ENCODE measurements at regions not wholly inside any gene's neighbourhood (a gene's known extent, or its start where the extent isn't known, plus 50 kb on each side); places are given as distances from the start of the nearest gene placed in this dataset.
A peak's percentile ranks its signal among the peaks of the same experiment; 100 is the strongest.
"Not testable (repeated sequence)": the region's sequence is repeated elsewhere in the genome, so short reads cannot be mapped to it uniquely, and the experiment has no call there.

- DNase-seq = no peak
- H3K9me3 Mint-ChIP-seq = no peaks in the 10 kb centered on the region
- peaks cover 21% of the 10 kb centered on the region for H3K4me1 Mint-ChIP-seq
- H3K4me3 Mint-ChIP-seq = no peak overlapping the region
- H3K27me3 Mint-ChIP-seq = peaks cover 5% of the 10 kb centered on the region
- no peak overlapping the region for H3K27ac Mint-ChIP-seq
- POLR2A ChIA-PET = no interaction called here
- H3K36me3 Mint-ChIP-seq (ENCODE audit: low read depth) = no peaks in the 10 kb centered on the region
- CTCF ChIA-PET = interaction anchor here (0.8 kb wide), 1 partner anchor 26 kb away, joined by 3 read pairs; no protein-coding TSS in a partner anchor
These were observed 109.6 kb downstream of the SYF2 start for GRCh38 chr1:25122747-25123146.

DNA sequence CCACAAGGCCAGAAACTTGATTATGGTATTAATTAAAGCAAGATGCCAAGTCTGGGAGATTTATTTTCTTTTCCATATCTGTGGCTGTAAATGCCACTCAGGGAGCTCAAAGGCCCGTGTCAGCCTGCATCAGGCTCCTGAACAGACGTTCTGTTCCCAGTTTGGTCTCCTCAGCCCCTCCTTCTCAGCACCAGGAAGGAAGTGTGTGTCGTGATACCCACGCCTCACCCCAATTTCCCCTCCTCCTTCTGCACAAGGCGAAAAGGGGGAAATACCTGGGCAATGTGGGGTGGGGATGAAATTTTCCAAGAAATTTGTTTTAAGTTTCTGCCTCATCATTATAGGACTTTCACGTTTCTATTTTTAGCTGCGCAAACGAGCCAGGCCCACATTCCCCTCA, 112.0 kb downstream of the SYF2 start:
- DNase-seq = no peak
- ChIA-PET CTCF (no interaction called here), POLR2A (interaction anchor here (1.0 kb wide), 1 partner anchor 9 kb away, joined by 3 read pairs; no protein-coding TSS in a partner anchor)
- Mint-ChIP-seq H3K4me3 (no peak overlapping the region), H3K36me3 (ENCODE audit: low read depth) (no peaks in the 10 kb centered on the region), H3K9me3 (peaks cover 6% of the 10 kb centered on the region), H3K27ac (no peak overlapping the region), H3K4me1 (peaks cover 23% of the 10 kb centered on the region), H3K27me3 (peaks cover 4% of the 10 kb centered on the region)

DNA sequence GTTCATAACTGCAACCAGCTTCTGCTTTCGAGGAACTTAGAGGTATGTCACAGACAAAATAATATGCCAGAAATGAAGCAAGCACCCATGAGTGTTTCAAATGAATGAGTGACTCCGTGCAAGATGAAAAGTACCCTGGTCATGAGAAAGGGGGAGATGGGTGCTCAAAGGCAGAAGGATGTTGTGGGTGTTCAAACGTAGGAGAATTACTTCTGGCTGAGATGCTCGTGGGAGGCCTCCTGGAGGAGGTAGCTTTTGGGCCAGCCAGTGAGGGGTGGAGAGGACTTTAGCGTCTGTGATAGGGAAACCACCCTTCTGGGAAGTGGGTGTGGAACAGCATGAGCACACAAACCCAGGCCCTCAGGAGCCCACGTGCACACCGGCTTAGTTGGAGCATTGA, 113.8 kb downstream of the SYF2 start:
- Mint-ChIP-seq H3K4me1 (peaks cover 23% of the 10 kb centered on the region), H3K27me3 (peaks cover 13% of the 10 kb centered on the region), H3K9me3 (peaks cover 6% of the 10 kb centered on the region), H3K27ac (no peak overlapping the region), H3K4me3 (no peak overlapping the region), H3K36me3 (ENCODE audit: low read depth) (no peaks in the 10 kb centered on the region)
- DNase-seq = no peak
- ChIA-PET CTCF (interaction anchor here (2.3 kb wide), 1 partner anchor 30 kb away, joined by 5 read pairs; no protein-coding TSS in a partner anchor), POLR2A (interaction anchor here (0.6 kb wide), 1 partner anchor 54 kb away, joined by 3 read pairs; no protein-coding TSS in a partner anchor)

DNA sequence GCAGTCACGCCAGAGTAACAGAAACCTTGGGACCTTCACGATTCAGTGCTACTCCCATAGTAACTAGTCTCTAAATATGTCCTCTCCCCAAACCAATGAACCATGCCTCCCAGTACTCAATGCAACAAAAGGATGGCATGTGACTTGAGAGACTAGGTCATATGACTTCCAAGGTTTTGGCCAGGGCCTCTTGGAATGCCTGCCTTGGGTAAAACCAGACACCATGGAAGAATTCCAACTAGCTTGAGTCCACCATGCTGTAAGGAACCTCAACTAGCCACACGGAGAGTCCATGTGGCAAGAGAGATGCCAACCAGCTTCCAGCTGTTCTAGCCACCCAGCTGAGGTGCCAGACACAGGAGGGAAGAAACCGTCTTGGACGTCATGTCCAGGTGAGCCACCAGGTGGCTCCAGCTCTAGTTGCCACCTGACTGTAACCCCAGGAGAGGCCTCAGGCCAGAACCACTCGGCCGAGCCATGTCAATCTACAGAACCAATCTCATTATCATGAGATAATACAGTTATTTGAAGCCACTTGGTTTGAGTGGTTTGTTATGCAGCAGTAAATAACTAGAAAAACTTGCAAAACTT, 115.0 kb downstream of the SYF2 start:
- Mint-ChIP-seq H3K27me3 (peaks cover 13% of the 10 kb centered on the region), H3K36me3 (ENCODE audit: low read depth) (no peaks in the 10 kb centered on the region), H3K27ac (no peak overlapping the region), H3K4me1 (peaks cover 23% of the 10 kb centered on the region), H3K4me3 (no peak overlapping the region), H3K9me3 (peaks cover 6% of the 10 kb centered on the region)
- ChIA-PET POLR2A (no interaction called here), CTCF (interaction anchor here (0.6 to 2.3 kb wide), 6 partner anchors 9 to 290 kb away, joined by 3 to 5 read pairs (median 4); no protein-coding TSS in a partner anchor)
- peak; percentile 37 for DNase-seq

- H3K27me3 Mint-ChIP-seq = peaks cover 13% of the 10 kb centered on the region
- H3K4me1 Mint-ChIP-seq = peaks cover 23% of the 10 kb centered on the region
- H3K9me3 Mint-ChIP-seq = peaks cover 6% of the 10 kb centered on the region
- ChIA-PET POLR2A (no interaction called here), CTCF (interaction anchor here (0.6 to 2.3 kb wide), 6 partner anchors 9 to 290 kb away, joined by 3 to 5 read pairs (median 4); no protein-coding TSS in a partner anchor)
- H3K36me3 Mint-ChIP-seq (ENCODE audit: low read depth) = no peaks in the 10 kb centered on the region
- no peak overlapping the region for H3K4me3 Mint-ChIP-seq
- no peak overlapping the region for H3K27ac Mint-ChIP-seq
- no peak for DNase-seq
These were observed 115.5 kb downstream of the SYF2 start for GRCh38 chr1:25116832-25117231.

GRCh38 chr1:25116117-25116516, 116.2 kb downstream of the SYF2 start:
- CTCF ChIA-PET = interaction anchor here (0.8 to 2.3 kb wide), 3 partner anchors 14 to 32 kb away, joined by 3 to 5 read pairs (median 4); no protein-coding TSS in a partner anchor
- H3K9me3 Mint-ChIP-seq; H3K27ac Mint-ChIP-seq; DNase-seq; POLR2A ChIA-PET; H3K36me3 Mint-ChIP-seq (ENCODE audit: low read depth); H3K4me3 Mint-ChIP-seq: not testable (repeated sequence)
- H3K4me1 Mint-ChIP-seq = peaks cover 23% of the 10 kb centered on the region
- H3K27me3 Mint-ChIP-seq = peaks cover 13% of the 10 kb centered on the region

DNA sequence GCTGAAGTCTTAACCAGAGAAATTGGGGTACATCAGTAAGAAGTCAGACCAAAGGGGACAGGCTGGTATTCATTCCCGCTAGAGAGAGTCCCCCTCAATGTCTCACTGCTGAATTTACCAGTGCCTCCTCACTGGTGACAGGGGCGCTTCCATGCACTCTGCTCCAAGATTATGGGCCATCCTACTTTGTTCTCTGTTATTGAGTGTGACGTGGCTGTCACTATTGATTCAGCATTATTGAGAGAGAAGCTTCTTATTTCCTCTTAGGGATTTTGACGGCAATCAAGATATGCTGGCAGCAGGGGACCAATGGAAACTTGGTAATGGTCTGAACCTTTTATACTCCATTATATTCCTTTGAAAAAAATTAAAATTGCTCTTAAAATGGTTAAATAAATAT, 118.6 kb downstream of the SYF2 start:
- peaks cover 16% of the 10 kb centered on the region for H3K4me1 Mint-ChIP-seq
- POLR2A ChIA-PET = no interaction called here
- peaks cover 8% of the 10 kb centered on the region for H3K36me3 Mint-ChIP-seq (ENCODE audit: low read depth)
- CTCF ChIA-PET = interaction anchor here (1.4 kb wide), 1 partner anchor 12 kb away, joined by 5 read pairs; no protein-coding TSS in a partner anchor
- peaks cover 15% of the 10 kb centered on the region for H3K9me3 Mint-ChIP-seq
- peaks cover 13% of the 10 kb centered on the region for H3K27me3 Mint-ChIP-seq
- no peak overlapping the region for H3K27ac Mint-ChIP-seq
- no peak overlapping the region for H3K4me3 Mint-ChIP-seq
- no peak for DNase-seq

DNA sequence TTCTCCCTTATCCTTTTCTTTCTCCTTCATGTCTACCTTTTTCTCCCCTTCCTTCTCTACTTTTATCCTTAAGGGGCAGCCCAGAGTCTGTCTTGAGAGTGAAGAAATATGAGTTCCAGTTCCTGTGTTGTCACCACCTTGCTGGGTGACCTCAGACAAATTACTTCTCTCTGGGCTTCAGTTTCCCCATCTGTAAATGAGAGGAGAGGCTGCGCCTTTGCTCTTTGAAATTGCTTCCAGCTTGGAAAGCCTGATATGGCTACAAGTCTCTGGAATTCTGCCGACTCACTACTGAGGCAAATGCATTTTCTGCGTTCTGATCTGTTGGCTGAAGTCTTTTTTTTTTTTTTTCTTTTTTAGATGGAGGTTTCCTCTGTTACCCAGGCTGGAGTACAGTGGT, 119.2 kb downstream of the SYF2 start:
- no peak overlapping the region for H3K27ac Mint-ChIP-seq
- no peak for DNase-seq
- peaks cover 15% of the 10 kb centered on the region for H3K9me3 Mint-ChIP-seq
- H3K36me3 Mint-ChIP-seq (ENCODE audit: low read depth) = peaks cover 10% of the 10 kb centered on the region
- peaks cover 13% of the 10 kb centered on the region for H3K27me3 Mint-ChIP-seq
- H3K4me1 Mint-ChIP-seq = peaks cover 12% of the 10 kb centered on the region
- ChIA-PET POLR2A (no interaction called here), CTCF (interaction anchor here (1.4 kb wide), 1 partner anchor 12 kb away, joined by 5 read pairs; no protein-coding TSS in a partner anchor)
- no peak overlapping the region for H3K4me3 Mint-ChIP-seq

- peaks cover 11% of the 10 kb centered on the region for H3K4me1 Mint-ChIP-seq
These were observed 119.9 kb downstream of the SYF2 start for GRCh38 chr1:25112400-25112799.

GRCh38 chr1:25111706-25112105, 120.6 kb downstream of the SYF2 start:
- H3K9me3 Mint-ChIP-seq = peaks cover 15% of the 10 kb centered on the region

More at GRCh38 chr1:25112400-25112799, 119.9 kb downstream of the SYF2 start:
- Mint-ChIP-seq H3K36me3 (ENCODE audit: low read depth) (peaks cover 10% of the 10 kb centered on the region), H3K27me3 (peaks cover 13% of the 10 kb centered on the region), H3K9me3 (peaks cover 15% of the 10 kb centered on the region), H3K4me3 (no peak overlapping the region), H3K27ac (no peak overlapping the region)
- CTCF ChIA-PET = no interaction called here
- POLR2A ChIA-PET = no interaction called here
- DNase-seq = no peak

GRCh38 chr1:25110485-25110884, 121.8 kb downstream of the SYF2 start:
- Mint-ChIP-seq H3K4me1 (peaks cover 18% of the 10 kb centered on the region), H3K36me3 (ENCODE audit: low read depth) (peaks cover 10% of the 10 kb centered on the region), H3K27me3 (peaks cover 10% of the 10 kb centered on the region), H3K9me3 (peaks cover 10% of the 10 kb centered on the region), H3K4me3 (no peak overlapping the region), H3K27ac (no peak overlapping the region)
- DNase-seq = no peak
- POLR2A ChIA-PET = no interaction called here
- CTCF ChIA-PET = no interaction called here

More at GRCh38 chr1:25111706-25112105, 120.6 kb downstream of the SYF2 start:
- H3K36me3 Mint-ChIP-seq (ENCODE audit: low read depth) = peaks cover 10% of the 10 kb centered on the region
- POLR2A ChIA-PET = no interaction called here
- no peak overlapping the region for H3K27ac Mint-ChIP-seq
- H3K4me1 Mint-ChIP-seq = peaks cover 11% of the 10 kb centered on the region
- H3K27me3 Mint-ChIP-seq = peaks cover 13% of the 10 kb centered on the region
- CTCF ChIA-PET = no interaction called here
- H3K4me3 Mint-ChIP-seq = no peak overlapping the region
- no peak for DNase-seq

DNA sequence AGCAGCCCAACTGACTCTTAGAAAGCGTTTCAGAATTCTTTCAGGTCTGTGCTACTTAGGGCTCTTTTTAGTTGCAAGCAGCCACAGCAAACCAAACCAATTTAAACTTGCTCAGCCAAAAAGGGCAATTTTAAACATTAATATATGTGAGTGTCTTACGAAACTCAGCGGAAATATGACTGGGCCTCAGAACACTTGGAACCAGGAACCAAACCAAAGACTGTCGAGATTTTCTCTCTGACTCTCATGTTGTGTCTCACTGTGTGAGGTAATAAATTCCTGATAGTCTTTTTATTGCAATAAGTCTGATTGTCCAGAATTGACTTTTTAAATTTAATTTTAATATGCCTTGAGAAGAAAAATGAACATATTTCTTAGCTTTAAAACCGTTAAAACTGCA, 122.3 kb downstream of the SYF2 start:
- ChIA-PET CTCF (interaction anchor here (1.0 kb wide), 1 partner anchor 262 kb away, joined by 3 read pairs; no protein-coding TSS in a partner anchor), POLR2A (no interaction called here)
- Mint-ChIP-seq H3K4me1 (peaks cover 22% of the 10 kb centered on the region), H3K9me3 (peaks cover 10% of the 10 kb centered on the region), H3K27ac (no peak overlapping the region), H3K4me3 (no peak overlapping the region), H3K27me3 (peaks cover 9% of the 10 kb centered on the region), H3K36me3 (ENCODE audit: low read depth) (peaks cover 10% of the 10 kb centered on the region)
- DNase-seq = no peak

- no peak for DNase-seq
- CTCF ChIA-PET = interaction anchor here (1.0 kb wide), 1 partner anchor 261 kb away, joined by 3 read pairs; no protein-coding TSS in a partner anchor
- Mint-ChIP-seq H3K4me3 (no peak overlapping the region), H3K9me3 (peaks cover 10% of the 10 kb centered on the region), H3K36me3 (ENCODE audit: low read depth) (peaks cover 10% of the 10 kb centered on the region), H3K27ac (peak overlapping the region; percentile 2), H3K27me3 (peaks cover 8% of the 10 kb centered on the region), H3K4me1 (peaks cover 23% of the 10 kb centered on the region)
- POLR2A ChIA-PET = no interaction called here
These were observed 122.8 kb downstream of the SYF2 start for GRCh38 chr1:25109531-25109951.

GRCh38 chr1:25107643-25108010, 124.7 kb downstream of the SYF2 start:
- ChIA-PET CTCF (no interaction called here), POLR2A (no interaction called here)
- H3K27ac Mint-ChIP-seq = no peak overlapping the region
- no peak for DNase-seq
- peaks cover 23% of the 10 kb centered on the region for H3K4me1 Mint-ChIP-seq
- H3K4me3 Mint-ChIP-seq = no peak overlapping the region
- H3K36me3 Mint-ChIP-seq (ENCODE audit: low read depth) = peaks cover 10% of the 10 kb centered on the region
- H3K9me3 Mint-ChIP-seq = peaks cover 10% of the 10 kb centered on the region
- peaks cover 18% of the 10 kb centered on the region for H3K27me3 Mint-ChIP-seq
